GM21786 (cell line): ENCODE measurements at regions not wholly inside any gene's neighbourhood (a gene's known extent, or its start where the extent isn't known, plus 50 kb on each side); places are given as distances from the start of the nearest gene placed in this dataset.
"Not testable (repeated sequence)": the region's sequence is repeated elsewhere in the genome, so short reads cannot be mapped to it uniquely, and the experiment has no call there.

Source experiments
- ATAC-seq: cut with Tn5 transposase; IDR thresholded peaks from one replicate; pipeline ENCODE4 v1.9.1; 2021; ENCODE audit not compliant: unreplicated experiment

DNA sequence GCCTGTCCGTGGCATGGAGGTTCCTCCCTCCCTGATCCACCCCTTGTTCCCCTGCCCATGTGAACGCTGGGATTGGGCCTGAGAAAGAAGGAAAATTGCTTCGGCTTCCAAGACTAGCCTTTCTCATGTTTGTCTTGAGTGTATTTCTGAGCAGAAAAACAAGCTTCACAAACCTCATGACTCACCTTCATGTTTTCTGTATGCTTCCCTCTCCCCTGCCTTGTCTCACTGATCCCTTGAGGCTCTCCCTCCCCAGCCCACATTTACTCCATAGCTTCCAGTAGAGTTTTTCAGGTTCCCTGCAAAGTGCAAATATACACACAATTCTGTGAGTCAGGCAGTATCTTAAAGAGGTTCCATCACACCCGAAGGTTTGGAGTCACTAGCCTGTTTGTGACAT is 572.4 kb downstream of the UQCRFS1 start:
- ATAC-seq = no peak

DNA sequence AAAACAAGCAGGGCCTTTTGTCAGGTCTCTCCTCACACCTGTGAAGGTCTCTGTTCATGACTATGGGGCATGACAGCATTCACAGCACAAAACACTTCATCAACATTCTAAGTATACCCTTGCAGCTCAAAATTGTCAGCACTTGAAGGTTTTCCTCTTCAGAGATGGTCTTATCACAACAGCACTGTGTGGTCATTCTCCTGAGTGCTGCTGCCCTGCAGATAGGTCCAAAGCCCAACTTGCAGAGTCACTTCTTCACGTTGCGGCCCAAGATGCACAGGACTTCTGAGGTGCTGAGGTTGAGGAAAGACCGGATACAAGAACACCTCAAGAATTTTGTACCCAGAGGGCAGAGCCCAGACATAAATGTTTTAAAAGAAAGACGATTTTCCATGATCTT is 574.5 kb downstream of the UQCRFS1 start:
- no peak for ATAC-seq

DNA sequence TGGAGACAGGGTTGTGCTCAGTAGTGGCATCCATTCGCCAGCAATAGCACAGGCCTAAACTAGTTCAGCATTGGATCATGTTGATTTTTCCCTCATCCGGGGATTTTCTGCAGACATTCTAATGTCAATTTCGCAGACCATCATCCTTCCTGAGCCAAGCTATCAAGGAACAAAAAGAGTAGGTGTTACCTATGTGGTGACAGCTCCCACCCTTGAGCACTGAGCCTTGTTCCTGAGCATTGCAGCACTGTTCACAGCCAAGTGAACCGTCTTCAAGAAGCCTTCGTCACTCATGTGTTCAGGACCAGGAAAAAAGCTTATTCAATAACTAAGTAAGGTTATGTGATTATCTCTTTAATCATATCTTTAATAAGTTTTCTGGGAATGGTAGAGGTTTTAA is 576.2 kb downstream of the UQCRFS1 start:
- ATAC-seq = no peak

DNA sequence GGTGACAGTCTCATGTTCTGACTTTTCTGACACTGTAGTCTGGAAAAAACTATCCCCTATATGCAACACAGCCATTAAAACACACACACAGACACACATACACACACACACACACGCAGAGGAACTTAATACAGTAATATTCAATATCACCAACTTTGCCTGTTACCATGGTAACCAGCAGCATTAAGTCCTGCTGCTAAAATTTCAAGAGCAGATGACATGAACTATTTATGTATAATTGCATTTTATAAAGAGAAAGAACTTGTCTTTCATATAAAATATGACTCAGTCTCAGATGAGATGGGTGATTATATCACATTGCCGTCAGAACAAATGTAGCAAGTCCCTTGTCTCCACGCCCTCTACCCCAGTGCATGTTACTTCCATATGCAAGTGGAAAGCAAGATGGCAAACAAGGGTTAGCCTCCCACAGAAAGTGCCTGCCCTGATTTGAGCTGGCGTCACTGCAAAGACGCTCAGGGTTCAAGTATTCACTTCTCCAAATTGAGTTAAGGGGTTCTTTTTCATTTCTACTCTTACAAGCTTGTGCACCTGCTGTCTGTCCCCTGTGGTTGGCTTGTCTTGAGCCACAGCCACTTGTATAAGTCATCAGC is 576.8 kb downstream of the UQCRFS1 start:
- ATAC-seq = no peak

DNA sequence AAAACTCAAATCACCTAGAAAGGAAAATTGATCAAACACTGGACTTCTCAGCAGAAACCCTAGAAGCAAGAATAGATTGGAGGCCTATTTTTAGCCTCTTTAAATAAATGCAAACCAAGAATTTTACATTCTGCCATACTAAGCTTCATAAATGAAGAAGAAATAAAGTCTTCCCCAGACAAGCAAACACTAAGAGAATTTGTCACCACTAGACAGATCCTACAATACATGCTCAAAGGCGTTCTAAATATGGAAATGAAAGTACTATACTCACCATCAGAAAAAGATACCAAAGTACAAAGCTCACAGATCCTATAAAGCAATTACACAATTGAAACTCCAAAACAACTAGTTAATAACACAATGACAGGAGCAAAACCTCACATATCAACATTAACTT is 578.1 kb downstream of the UQCRFS1 start:
- ATAC-seq = no peak

DNA sequence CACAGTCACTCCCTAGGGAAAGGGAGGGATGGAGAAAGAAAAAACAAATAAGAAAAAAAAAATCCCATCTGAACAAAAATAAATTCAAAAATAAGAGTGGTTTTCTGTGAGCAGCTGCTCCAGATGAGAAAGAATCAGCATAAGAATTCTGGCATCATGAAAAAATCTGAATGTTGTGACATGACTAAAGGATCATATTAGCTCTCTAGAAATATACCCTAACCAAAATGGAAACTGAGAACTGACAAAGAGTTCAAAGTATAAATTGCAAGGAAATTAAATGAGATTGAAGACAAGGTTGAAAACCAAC is 579.0 kb downstream of the UQCRFS1 start:
- no peak for ATAC-seq

DNA sequence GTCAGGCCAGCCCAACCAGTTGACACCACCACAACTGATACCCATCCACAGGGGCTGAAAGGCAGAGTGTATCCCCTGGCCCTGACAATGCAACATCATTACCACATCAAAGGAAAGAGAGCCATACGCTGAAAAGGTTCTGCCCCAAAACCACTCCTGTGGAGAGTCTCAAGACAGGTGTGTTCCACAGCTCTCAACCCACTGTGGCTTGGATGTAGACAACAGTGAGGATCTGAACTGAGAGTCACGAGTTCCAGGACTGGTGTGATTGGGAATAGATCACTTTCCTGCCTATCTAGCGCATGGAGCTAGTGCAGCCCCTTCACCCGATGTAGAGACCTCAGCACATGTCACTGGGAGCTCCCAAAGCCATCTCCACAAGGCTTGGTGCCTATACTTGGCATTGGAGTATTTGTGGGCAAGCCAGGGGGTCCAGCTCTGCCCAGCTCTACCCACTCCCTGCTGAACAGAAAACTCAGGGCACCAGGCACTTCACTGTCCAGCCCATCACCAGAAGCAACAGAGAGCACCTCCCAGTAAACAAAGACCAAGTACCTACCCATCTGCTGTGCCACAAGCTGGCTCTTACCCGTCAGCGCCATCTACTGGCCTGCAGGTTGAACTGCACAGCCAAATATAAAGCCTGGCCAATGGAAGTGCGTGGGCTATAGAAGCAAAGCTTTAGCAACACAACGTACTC is 579.5 kb downstream of the UQCRFS1 start:
- ATAC-seq = no peak

DNA sequence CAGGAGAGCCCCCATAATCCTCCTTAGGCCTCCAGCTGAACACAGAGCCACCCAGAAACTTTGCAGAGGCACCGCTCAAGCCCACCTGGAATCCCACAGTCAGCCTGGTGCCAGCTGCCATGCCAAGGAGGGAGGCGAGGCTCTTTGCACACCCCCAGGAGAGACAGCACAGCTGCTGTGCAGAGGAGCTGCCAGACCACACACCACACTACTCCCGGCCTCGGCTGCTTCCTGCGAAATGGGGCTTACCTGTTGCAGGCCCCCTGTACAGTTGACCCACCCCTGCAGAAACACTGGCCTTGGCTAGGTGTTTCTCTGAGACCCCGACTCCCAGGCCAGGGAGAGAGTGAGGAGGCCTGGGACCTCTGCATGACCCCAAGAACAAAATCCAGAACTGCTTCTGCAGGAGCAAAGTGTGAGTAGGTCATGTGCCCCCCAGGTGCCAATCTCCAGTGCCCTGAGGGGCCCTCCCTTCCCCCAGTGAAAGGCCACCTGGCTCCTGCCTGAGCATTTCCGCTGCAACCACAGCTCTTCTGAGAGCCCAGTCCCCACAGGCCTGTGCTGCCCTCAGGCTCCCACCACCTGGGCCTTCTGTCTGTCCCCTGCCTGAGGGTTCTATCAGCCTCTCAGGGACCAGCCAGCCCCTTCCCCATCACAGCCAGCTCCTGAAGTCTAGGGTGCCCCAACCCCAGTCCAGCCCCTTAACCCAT is 580.4 kb downstream of the UQCRFS1 start:
- ATAC-seq = no peak

DNA sequence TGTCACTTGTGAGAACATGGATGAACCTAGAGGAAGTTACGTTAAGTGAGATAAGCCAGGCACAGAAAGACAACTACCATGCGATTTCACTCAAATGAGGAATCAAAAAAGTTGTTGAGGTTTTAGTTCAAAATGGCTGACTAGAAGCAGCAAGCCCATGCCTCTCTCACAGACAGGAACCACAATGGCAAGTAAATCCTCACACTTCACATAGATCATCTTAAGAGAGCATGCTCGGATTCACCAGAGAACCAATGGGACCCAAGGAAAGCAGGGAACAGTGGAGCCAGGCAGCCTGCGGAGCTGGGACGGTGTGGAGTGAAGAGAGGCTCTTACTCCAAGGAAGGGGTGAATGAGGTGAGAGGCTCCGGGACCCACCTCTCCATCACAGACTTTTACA is 581.0 kb downstream of the UQCRFS1 start:
- no peak for ATAC-seq

DNA sequence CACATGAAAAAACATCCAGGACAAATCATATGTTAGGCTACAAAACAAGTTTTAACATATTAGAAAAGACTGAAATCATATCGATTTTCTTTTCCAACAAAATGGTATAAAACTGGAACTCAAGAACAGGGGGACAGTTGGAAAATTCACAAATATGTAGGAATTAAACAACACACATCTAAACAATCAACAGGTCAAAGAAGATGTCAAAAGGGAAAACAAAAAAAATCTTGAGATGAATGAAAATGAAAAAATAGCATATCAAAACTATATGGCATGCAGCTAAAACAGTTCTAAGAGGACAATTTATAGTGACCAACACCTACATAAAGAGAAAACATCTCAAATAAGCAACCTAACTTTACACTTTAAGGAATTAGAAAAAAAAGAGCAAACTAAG is 585.3 kb downstream of the UQCRFS1 start:
- no peak for ATAC-seq

DNA sequence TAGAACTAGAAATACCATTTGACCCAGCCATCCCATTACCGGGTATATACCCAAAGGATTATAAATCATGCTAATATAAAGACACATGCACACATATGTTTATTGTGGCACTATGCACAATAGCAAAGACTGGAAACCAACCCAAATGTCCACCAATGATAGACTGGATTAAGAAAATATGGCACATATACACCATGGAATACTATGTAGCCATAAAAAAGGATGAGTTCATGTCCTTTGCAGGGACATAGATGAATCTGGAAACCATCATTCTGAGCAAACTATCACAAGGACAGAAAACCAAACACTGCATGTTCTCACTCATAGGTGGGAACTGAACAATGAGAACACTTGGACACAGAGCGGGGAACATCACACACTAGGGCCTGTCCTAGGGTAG is 586.5 kb downstream of the UQCRFS1 start:
- not testable (repeated sequence) for ATAC-seq

DNA sequence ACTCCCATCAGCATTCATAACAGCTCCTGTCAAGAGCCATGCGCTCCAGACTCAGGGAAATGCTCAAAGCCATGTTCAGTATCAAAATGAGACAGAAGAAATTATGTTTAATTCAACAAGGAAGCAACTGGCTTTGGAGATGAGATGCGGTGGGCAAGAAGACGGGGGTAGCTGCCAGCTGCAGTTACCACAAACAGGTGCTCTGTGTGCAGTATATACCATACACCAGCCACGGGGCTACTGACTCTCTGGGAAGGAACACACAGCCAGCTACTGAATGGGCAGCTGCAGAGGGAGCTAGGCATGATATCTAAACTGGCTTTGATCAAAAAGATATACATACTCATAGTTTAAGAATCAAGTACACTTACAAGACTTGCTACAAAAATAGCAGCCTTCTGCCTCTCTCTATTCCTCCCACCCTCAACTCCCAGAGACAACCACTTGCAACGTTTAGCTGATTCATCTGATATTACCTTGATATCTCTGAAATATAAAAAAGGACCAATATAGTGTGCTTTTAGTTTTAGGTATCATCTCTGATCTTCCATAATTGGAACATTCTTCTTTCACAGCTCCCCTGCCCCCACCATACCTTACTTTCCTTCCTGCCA is 593.0 kb downstream of the UQCRFS1 start:
- no peak for ATAC-seq

DNA sequence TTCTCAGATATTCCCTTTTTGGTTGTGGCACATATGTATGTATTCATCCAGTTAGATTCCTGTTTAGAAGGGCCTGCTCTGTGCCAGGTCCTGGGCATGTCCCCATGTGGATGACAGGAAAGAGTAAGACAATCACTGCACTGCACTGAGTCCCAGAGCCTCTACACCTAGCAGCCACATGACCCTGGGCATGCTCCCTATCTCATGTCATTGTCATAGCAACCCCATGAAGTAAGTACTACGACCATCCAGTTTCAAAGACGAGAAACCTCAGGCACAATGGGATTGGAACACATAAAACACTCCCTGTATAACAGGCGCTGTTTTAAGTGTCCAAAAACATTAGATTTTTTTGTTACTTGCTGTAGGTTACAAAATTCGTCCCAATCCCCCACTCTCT is 594.4 kb downstream of the UQCRFS1 start:
- ATAC-seq = no peak

DNA sequence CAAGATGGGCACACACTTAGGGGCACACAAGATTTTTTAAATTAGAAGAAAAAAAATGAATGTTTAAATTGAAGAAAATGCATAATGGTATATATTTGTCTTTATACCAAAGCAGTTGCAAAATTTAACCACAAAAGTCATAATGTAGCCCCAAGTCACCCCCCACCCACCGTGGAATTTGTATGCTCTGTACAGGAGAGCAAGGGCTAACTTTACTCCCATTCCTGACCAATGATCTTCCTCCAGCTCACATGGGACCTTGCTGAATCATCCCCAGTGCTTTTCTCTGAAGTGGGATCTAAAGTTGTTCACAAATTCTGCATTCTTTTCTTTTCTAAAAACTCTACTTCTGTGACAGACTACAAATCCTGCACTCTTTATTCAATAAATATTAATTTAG is 597.0 kb downstream of the UQCRFS1 start:
- ATAC-seq = no peak

DNA sequence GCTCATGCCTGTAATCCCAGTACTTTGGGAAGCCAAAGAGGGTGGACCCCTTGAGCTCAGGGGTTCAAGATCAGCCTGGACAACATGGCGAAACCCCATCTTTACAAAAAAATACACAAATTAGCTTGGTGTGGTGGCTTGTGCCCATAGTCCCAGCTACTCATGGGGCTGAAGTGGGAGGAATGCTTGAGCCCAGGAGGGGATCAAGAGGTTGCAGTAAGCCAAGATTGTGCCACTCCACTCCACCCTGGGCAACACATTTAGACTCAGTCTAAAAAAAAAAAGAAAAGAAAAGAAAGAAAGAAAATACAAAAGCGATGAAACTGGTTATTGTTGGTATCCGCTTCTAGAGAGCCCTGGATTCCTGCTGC is 597.4 kb downstream of the UQCRFS1 start:
- ATAC-seq = no peak

DNA sequence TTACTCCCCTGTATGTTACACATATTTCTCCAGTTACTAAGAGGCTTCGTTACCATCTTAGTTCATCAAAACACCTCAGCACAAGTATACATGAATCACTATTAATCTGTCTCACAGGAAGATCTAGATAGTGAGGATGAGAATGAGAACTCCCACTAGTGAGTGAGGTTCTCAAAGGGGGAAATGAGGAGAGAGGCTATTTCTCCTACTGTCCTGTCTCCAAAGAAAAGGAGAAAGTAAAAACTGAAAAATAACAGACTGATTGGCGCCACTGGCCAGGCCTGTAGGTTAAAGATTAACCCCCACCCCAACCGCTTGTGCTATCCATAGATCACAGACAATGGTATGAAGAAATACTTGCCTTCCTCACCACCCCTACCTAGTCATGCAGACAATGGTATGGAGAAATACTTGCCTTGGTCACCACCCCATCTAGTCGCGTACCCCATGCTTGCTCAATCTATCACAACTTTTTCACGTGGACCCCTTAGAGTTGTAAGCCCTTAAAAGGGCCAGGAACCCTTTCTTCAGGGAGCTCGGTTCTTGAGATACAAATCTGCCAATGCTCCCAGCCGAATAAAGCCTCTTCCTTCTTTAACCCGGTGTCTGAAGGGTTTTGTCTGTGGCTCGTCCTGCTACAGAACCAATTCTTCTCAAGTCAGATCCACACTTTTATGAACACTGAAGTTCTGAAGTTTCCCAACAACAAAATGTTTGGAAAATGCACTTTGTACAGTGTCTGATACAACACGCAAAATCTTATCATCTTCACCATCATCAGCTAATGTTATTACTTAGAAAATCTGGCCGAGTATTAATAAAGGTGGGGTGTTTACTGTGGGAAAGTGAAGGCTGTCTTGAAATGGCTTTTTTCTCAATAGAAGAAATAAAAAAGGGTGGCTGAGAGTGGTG is 598.1 kb downstream of the UQCRFS1 start:
- no peak for ATAC-seq

DNA sequence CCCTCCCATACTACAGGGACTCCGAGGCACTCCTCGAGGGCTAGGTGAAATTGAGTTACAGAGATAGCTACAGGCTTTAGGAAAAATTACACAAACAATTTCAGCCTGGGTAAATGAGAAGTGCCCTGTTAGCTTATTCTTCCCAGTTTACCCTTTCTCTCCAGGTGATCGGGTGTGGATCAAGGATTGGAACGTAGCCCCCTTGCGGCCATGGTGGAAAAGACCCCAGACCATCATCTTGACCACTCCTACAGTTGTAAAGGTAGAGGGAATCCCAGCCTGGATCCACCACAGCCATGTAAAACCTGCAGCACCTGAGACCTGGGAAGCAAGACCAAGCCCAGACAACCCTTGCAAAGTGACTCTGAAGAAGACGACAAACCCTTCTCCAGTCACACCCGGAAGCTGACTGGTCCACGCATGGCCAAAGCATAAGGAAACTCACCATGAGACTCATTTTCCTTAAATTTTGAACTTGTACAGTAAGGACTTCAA is 600.6 kb downstream of the UQCRFS1 start:
- no peak for ATAC-seq

DNA sequence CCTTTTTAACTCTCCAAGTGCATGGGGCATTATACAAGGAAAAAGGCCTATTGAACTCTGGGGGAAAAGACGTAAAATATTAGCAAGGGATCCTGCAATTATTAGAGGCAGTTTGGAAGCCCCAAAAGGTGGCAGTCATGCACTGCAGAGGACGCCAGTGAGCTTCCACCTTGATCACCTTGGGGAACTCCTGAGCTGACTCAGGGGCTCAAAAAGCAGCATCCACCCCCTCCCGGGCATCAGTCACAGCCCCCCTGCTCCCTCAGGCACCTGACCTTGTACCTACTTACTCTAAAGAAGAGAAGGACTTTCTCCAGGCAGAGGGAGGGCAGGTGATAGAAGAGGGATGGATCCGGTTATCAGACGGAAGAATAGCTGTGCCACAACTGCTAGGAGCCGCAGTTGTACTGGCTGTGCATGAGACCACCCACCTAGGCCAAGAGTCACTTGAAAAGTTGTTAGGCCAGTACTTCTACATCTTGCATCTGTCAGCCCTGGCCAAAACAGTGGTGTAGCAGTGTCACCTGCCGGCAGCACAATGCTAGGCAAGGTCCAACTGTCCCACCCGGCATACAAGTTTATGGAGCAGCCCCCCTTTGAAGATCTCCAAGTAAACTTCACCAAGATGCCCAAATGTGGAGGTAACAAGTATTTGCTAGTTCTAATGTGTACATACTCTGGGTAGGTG is 601.6 kb downstream of the UQCRFS1 start:
- not testable (repeated sequence) for ATAC-seq

DNA sequence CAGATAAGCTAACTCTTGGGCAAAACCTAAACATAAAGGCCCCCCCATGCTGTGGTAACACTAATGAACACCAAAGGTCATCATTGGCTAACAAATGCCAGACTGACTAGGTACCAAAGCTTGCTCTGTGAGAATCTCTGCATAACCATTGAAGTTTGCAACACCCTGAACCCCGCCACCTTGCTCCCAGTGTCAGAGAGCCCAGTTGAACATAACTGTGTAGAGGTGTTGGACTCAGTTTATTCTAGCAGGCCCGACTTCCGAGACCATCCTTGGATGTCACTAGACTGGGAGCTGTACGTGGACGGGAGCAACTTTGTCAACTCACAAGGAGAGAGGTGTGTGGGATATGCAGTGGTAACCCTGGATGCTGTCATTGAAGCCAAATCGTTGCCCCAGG is 602.2 kb downstream of the UQCRFS1 start:
- ATAC-seq = no peak

DNA sequence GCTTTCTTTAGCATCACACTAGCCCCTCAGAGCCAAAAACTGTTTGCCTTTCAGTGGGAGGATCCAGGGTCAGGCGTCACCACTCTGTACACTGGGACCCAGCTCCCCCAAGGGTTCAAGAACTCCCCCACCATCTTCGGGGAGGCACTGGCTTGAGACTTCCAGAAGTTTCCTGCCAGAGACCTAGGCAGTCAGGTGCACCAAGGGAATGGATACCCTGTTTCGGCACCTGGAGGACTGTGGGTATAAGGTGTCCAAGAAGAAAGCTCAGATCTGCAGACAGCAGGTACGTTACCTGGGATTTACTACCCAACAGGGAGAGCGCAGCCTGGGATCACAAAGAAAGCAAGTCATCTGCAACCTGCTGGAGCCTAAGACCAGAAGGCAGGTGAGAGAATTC is 603.0 kb downstream of the UQCRFS1 start:
- no peak for ATAC-seq
